HEK293 (cell line): ENCODE measurements at regions not wholly inside any gene's neighbourhood (a gene's known extent, or its start where the extent isn't known, plus 50 kb on each side); places are given as distances from the start of the nearest gene placed in this dataset.

Source experiments
- SCRT1 ChIP-seq: fragments of 450-650 bp; formaldehyde crosslinking; IDR thresholded peaks from 2 replicates; pipeline ENCODE4 v1.5.1; 2016; ENCODE audit warnings: missing biosample characterization, missing genetic modification characterization, borderline replicate concordance
- ZNF621 ChIP-seq: fragments of 450-650 bp; formaldehyde crosslinking; IDR thresholded peaks from 2 replicates; pipeline ENCODE4 v1.5.1; 2017; ENCODE audit warnings: missing biosample characterization, missing genetic modification characterization
- TF ChIP-seq, protein P1 (sequence below): fragments of 450-650 bp; formaldehyde crosslinking; IDR thresholded peaks from 2 replicates; pipeline ENCODE4 v1.5.1; 2017; ENCODE audit warnings: missing biosample characterization, missing genetic modification characterization
- TF ChIP-seq, protein P2 (sequence below): fragments of 450-650 bp; formaldehyde crosslinking; IDR thresholded peaks from 2 replicates; pipeline ENCODE4 v1.5.1; 2016; ENCODE audit warnings: missing biosample characterization, missing genetic modification characterization

DNA sequence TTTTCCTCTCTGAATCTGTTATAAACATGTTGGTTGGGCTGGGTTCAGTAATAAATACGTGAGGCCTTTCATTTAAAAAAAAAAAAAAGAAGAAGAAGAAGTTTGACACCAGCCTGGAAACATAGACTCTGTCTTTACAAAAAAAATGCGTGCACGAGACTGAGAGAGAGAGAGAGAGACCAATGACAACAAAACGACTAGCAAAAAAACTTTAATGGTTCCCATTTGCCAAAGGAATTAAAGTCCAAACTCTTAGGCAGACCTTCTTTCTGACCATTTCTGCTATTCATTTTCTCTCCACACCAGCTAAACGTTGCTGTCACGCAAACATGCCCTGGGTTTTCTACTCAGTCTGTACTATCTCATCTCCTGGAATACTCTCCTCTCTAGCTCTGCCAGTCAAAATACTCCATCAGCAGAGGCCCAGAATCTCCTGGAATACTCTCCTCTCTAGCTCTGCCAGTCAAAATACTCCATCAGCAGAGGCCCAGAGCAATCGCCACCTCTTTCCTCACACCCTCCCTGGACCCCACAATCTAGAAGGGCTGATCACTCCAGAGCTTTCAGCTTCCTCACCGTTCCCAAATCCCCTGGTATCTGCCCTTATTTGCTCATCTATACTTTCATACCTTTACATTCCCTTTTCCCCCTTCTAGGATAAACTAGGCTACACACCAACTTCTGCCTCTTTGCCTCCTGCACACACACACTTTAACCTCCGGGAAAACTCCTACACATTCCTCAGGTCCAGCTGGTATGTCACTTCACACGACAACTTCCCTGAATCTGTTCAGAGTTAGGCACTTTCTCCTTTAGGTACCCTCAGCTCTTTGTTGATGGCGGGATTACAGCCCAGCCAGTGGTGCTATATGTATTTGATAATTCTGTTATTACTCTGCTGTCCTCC is 100.0 kb downstream of the CDC7 start:
- TF ChIP-seq SCRT1 (tag by site-specific recombination) (no peak), ZNF621 (no peak)
- TF ChIP-seq, protein P1, sequence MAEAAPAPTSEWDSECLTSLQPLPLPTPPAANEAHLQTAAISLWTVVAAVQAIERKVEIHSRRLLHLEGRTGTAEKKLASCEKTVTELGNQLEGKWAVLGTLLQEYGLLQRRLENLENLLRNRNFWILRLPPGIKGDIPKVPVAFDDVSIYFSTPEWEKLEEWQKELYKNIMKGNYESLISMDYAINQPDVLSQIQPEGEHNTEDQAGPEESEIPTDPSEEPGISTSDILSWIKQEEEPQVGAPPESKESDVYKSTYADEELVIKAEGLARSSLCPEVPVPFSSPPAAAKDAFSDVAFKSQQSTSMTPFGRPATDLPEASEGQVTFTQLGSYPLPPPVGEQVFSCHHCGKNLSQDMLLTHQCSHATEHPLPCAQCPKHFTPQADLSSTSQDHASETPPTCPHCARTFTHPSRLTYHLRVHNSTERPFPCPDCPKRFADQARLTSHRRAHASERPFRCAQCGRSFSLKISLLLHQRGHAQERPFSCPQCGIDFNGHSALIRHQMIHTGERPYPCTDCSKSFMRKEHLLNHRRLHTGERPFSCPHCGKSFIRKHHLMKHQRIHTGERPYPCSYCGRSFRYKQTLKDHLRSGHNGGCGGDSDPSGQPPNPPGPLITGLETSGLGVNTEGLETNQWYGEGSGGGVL (tag by site-specific recombination) = no peak
- TF ChIP-seq, protein P2, sequence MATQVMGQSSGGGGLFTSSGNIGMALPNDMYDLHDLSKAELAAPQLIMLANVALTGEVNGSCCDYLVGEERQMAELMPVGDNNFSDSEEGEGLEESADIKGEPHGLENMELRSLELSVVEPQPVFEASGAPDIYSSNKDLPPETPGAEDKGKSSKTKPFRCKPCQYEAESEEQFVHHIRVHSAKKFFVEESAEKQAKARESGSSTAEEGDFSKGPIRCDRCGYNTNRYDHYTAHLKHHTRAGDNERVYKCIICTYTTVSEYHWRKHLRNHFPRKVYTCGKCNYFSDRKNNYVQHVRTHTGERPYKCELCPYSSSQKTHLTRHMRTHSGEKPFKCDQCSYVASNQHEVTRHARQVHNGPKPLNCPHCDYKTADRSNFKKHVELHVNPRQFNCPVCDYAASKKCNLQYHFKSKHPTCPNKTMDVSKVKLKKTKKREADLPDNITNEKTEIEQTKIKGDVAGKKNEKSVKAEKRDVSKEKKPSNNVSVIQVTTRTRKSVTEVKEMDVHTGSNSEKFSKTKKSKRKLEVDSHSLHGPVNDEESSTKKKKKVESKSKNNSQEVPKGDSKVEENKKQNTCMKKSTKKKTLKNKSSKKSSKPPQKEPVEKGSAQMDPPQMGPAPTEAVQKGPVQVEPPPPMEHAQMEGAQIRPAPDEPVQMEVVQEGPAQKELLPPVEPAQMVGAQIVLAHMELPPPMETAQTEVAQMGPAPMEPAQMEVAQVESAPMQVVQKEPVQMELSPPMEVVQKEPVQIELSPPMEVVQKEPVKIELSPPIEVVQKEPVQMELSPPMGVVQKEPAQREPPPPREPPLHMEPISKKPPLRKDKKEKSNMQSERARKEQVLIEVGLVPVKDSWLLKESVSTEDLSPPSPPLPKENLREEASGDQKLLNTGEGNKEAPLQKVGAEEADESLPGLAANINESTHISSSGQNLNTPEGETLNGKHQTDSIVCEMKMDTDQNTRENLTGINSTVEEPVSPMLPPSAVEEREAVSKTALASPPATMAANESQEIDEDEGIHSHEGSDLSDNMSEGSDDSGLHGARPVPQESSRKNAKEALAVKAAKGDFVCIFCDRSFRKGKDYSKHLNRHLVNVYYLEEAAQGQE (tag by site-specific recombination) = no peak
